ENCODE measurements at regions not wholly inside any gene's neighbourhood (a gene's known extent, or its start where the extent isn't known, plus 50 kb on each side); places are given as distances from the start of the nearest gene placed in this dataset.

- TF ChIP-seq CTCF (IDR thresholded peaks at IDR 0.05; ENCODE audit: low read length) = no peak
- no peak for TF ChIP-seq EZH2 (IDR thresholded peaks at IDR 0.05; ENCODE audit: borderline replicate concordance, low read length)
Observed at GRCh38 chr2:59739166-59739565, 814.3 kb downstream of the BCL11A start.

Data from OCI-LY1 (cell line).